ENCODE measurements at regions not wholly inside any gene's neighbourhood (a gene's known extent, or its start where the extent isn't known, plus 50 kb on each side); places are given as distances from the start of the nearest gene placed in this dataset.

GRCh38 chr21:22554690-22555316 is 1556.6 kb downstream of the NCAM2 start:
- no peak for DNase-seq (ENCODE audit: low read depth)
- no peak overlapping the region for H3K4me3 ChIP-seq (ENCODE audit: low read depth, low read length)
- TF ChIP-seq, protein P1, sequence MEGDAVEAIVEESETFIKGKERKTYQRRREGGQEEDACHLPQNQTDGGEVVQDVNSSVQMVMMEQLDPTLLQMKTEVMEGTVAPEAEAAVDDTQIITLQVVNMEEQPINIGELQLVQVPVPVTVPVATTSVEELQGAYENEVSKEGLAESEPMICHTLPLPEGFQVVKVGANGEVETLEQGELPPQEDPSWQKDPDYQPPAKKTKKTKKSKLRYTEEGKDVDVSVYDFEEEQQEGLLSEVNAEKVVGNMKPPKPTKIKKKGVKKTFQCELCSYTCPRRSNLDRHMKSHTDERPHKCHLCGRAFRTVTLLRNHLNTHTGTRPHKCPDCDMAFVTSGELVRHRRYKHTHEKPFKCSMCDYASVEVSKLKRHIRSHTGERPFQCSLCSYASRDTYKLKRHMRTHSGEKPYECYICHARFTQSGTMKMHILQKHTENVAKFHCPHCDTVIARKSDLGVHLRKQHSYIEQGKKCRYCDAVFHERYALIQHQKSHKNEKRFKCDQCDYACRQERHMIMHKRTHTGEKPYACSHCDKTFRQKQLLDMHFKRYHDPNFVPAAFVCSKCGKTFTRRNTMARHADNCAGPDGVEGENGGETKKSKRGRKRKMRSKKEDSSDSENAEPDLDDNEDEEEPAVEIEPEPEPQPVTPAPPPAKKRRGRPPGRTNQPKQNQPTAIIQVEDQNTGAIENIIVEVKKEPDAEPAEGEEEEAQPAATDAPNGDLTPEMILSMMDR (IDR thresholded peaks at IDR 0.05; ENCODE audit: low read depth, low read length, missing control alignments) = no peak
- in situ Hi-C loops (cut with HindIII; ENCODE audit: low sequenced_read_pairs) = no loop called here

- TF ChIP-seq, protein P1 (IDR thresholded peaks at IDR 0.05; ENCODE audit: low read depth, low read length, missing control alignments) = no peak
- DNase-seq (ENCODE audit: low read depth) = no peak
- in situ Hi-C loops (cut with HindIII; ENCODE audit: low sequenced_read_pairs) = no loop called here
Measured at GRCh38 chr21:22556829-22557228, 1558.6 kb downstream of the NCAM2 start.

DNA sequence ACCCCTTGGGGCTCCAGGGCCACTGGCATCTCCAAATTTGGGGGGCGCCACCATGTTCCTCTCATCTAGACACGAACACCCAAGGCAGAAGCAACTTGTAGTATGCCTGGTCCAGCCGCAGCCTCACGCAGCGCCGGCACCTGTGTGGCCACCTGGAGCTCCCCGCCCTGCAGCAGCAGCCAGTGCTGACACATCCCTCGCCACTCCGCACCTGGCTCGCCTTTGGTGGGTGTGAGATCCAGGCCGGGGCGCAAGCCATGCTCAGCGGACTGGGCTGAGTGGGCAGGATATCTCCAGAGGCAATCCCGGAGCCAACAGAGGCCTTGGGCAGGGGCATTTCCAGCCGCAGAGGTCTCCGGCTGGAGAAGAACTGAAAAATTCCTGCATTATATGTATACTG is 1563.7 kb downstream of the NCAM2 start:
- no peak for DNase-seq (ENCODE audit: low read depth)
- in situ Hi-C loops (cut with HindIII; ENCODE audit: low sequenced_read_pairs) = no loop called here
- TF ChIP-seq, protein P1 (IDR thresholded peaks at IDR 0.05; ENCODE audit: low read depth, low read length, missing control alignments) = no peak
- no peak overlapping the region for H3K4me3 ChIP-seq (ENCODE audit: low read depth, low read length)

More at GRCh38 chr21:22556829-22557228, 1558.6 kb downstream of the NCAM2 start:
- H3K4me3 ChIP-seq (ENCODE audit: low read depth, low read length) = no peak overlapping the region

DNA sequence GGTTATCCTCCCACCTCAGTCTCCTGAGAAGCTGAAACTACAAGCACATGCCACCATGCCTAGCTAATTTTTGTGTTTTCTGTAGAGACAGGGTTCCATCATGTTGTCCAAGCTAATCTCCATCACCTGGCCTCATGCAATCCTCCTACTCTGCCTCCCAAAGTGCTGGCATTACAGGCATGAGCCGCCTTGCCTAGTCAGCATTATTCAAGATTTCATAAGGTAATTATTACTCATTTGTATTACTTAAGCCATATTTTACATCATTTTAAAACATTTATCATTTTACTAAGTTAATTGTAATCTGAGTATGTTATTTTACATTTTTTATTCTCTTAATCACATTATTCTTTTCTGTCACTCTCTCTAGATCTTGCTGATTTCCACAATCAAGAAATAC is 1575.6 kb downstream of the NCAM2 start:
- no peak for DNase-seq (ENCODE audit: low read depth)
- TF ChIP-seq, protein P1 (IDR thresholded peaks at IDR 0.05; ENCODE audit: low read depth, low read length, missing control alignments) = no peak
- in situ Hi-C loops (cut with HindIII; ENCODE audit: low sequenced_read_pairs) = no loop called here
- no peak overlapping the region for H3K4me3 ChIP-seq (ENCODE audit: low read depth, low read length)

DNA sequence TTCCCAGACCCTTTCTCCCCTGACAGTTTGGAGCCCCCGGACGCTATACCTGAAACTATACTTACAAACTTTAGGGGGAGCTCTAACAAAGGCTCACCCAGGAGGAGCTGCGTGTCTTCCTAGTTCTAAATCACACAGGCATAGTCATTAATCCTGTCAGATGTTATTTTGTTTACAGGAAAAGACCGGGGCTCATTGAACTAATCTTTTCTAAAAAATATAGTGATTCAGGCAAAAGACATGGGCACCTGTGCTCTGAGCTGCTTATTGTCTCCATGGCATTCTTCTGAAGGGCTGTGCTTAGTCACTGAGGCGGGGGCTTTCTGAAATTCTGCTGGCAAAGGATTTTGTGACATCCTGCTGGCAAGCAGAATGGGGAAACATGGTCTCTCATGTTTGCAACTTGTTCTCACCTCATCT is 1577.0 kb downstream of the NCAM2 start:
- DNase-seq (ENCODE audit: low read depth) = no peak
- in situ Hi-C loops (cut with HindIII; ENCODE audit: low sequenced_read_pairs) = no loop called here
- H3K4me3 ChIP-seq (ENCODE audit: low read depth, low read length) = no peak overlapping the region
- TF ChIP-seq, protein P1 (IDR thresholded peaks at IDR 0.05; ENCODE audit: low read depth, low read length, missing control alignments) = no peak

DNA sequence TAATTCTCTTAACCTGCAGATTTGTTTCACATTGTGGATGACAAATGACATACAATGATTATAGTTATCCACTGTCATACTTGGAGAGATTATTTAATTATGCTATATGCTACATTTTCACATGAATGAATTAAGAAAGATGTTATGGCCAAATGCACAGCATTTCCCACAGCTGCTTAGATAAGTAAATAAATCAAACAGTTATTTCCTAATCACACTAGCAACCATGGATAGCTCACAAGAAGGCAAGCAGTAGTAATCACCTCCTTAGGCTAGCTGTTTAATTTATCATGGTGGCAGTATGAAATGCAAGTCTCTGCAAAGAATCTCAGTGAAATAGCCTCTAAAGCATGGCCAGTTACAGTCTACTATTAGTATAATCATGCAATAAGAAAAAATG is 1581.5 kb downstream of the NCAM2 start:
- DNase-seq (ENCODE audit: low read depth) = no peak
- H3K4me3 ChIP-seq (ENCODE audit: low read depth, low read length) = no peak overlapping the region
- TF ChIP-seq, protein P1 (IDR thresholded peaks at IDR 0.05; ENCODE audit: low read depth, low read length, missing control alignments) = no peak
- in situ Hi-C loops (cut with HindIII; ENCODE audit: low sequenced_read_pairs) = no loop called here
